ENCODE measurements at regions not wholly inside any gene's neighbourhood (a gene's known extent, or its start where the extent isn't known, plus 50 kb on each side); places are given as distances from the start of the nearest gene placed in this dataset.

- Histone ChIP-seq H3K36me3 (no peaks in the 10 kb centered on the region), H3K4me3 (no peak overlapping the region), H3K9me3 (no peaks in the 10 kb centered on the region), H3K27ac (no peak overlapping the region), H3K27me3 (no peaks in the 10 kb centered on the region), H3K4me1 (no peaks in the 10 kb centered on the region)
- TF ChIP-seq POLR2AphosphoS5 (IDR thresholded peaks at IDR 0.05; ENCODE audit: insufficient read depth in 1 of 2, low read depth in 1 of 2) = no peak
- intact Hi-C loops (cut with DNase I) = no loop called here
- DNase-seq (ENCODE audit: extremely low spot score in 2 of 2) = no peak
Measured at GRCh38 chr2:104340162-104340561, 513.8 kb upstream of the POU3F3 start.

GRCh38 chr2:104340879-104341828 is 512.8 kb upstream of the POU3F3 start:
- Histone ChIP-seq H3K4me1 (no peaks in the 10 kb centered on the region), H3K36me3 (no peaks in the 10 kb centered on the region), H3K27ac (no peak overlapping the region), H3K4me3 (no peak overlapping the region), H3K27me3 (no peaks in the 10 kb centered on the region), H3K9me3 (no peaks in the 10 kb centered on the region)
- no peak for TF ChIP-seq POLR2A (IDR thresholded peaks at IDR 0.05)
- TF ChIP-seq CTCF (IDR thresholded peaks at IDR 0.05) = no peak
- TF ChIP-seq POLR2AphosphoS5 (IDR thresholded peaks at IDR 0.05; ENCODE audit: insufficient read depth in 1 of 2, low read depth in 1 of 2) = no peak
- intact Hi-C loops (cut with DNase I) = no loop called here
- no peak for DNase-seq (ENCODE audit: extremely low spot score in 2 of 2)

- no peaks in the 10 kb centered on the region for H3K36me3 ChIP-seq
- DNase-seq (ENCODE audit: extremely low spot score in 2 of 2) = no peak
- no peak overlapping the region for H3K4me3 ChIP-seq
- no peaks in the 10 kb centered on the region for H3K4me1 ChIP-seq
- intact Hi-C loops (cut with DNase I) = no loop called here
- H3K27me3 ChIP-seq = no peaks in the 10 kb centered on the region
- no peak overlapping the region for H3K27ac ChIP-seq
- H3K9me3 ChIP-seq = no peaks in the 10 kb centered on the region
- TF ChIP-seq CTCF (IDR thresholded peaks at IDR 0.05) = no peak
- TF ChIP-seq POLR2AphosphoS5 (IDR thresholded peaks at IDR 0.05; ENCODE audit: insufficient read depth in 1 of 2, low read depth in 1 of 2) = no peak
- TF ChIP-seq POLR2A (IDR thresholded peaks at IDR 0.05) = no peak
Measured at GRCh38 chr2:104344306-104344705, 509.6 kb upstream of the POU3F3 start.

GRCh38 chr2:104344985-104345384 is 508.9 kb upstream of the POU3F3 start:
- Histone ChIP-seq H3K4me3 (no peak overlapping the region), H3K27ac (no peak overlapping the region), H3K9me3 (no peaks in the 10 kb centered on the region), H3K36me3 (no peaks in the 10 kb centered on the region), H3K4me1 (no peaks in the 10 kb centered on the region), H3K27me3 (no peaks in the 10 kb centered on the region)
- TF ChIP-seq CTCF (IDR thresholded peaks at IDR 0.05) = no peak
- no peak for TF ChIP-seq POLR2AphosphoS5 (IDR thresholded peaks at IDR 0.05; ENCODE audit: insufficient read depth in 1 of 2, low read depth in 1 of 2)
- TF ChIP-seq POLR2A (IDR thresholded peaks at IDR 0.05) = no peak
- intact Hi-C loops (cut with DNase I) = no loop called here
- DNase-seq (ENCODE audit: extremely low spot score in 2 of 2) = no peak

GRCh38 chr2:104358122-104358521 is 495.8 kb upstream of the POU3F3 start:
- Histone ChIP-seq H3K27ac (no peak overlapping the region), H3K9me3 (no peaks in the 10 kb centered on the region), H3K4me3 (no peak overlapping the region), H3K4me1 (no peaks in the 10 kb centered on the region), H3K36me3 (no peaks in the 10 kb centered on the region), H3K27me3 (no peaks in the 10 kb centered on the region)
- no peak for DNase-seq (ENCODE audit: extremely low spot score in 2 of 2)
- intact Hi-C loops (cut with DNase I) = no loop called here
- TF ChIP-seq POLR2AphosphoS5 (IDR thresholded peaks at IDR 0.05; ENCODE audit: insufficient read depth in 1 of 2, low read depth in 1 of 2) (no peak), POLR2A (IDR thresholded peaks at IDR 0.05) (no peak), CTCF (IDR thresholded peaks at IDR 0.05) (no peak)
